ENCODE measurements at regions not wholly inside any gene's neighbourhood (a gene's known extent, or its start where the extent isn't known, plus 50 kb on each side); places are given as distances from the start of the nearest gene placed in this dataset.

GRCh38 chr7:46551603-46552002 is 630.5 kb upstream of the IGFBP3 start:
- DNase-seq (ENCODE audit: low read depth, low spot score) (no peak), ATAC-seq (no peak)
- Histone ChIP-seq H3K36me3 (ENCODE audit: control insufficient read depth in 1 of 2, insufficient read depth in 2 of 2, low read length in 2 of 2) (no peaks in the 10 kb centered on the region), H3K4me3 (replicated peaks in 1 of 2; ENCODE audit: low read depth in 1 of 2, low read length in 2 of 2) (no peak overlapping the region), H3K27me3 (ENCODE audit: insufficient read depth, low read length) (no peaks in the 10 kb centered on the region), H3K9me2 (ENCODE audit: insufficient read depth) (no peaks in the 10 kb centered on the region), H2AFZ (ENCODE audit: low read depth, low read length, poor library complexity, severe bottlenecking) (no peak overlapping the region), H3K4me2 (ENCODE audit: low read length) (no peak overlapping the region), H3K27ac (ENCODE audit: low read depth, low read length) (no peak overlapping the region), H3K4me1 (ENCODE audit: control insufficient read depth in 1 of 2, insufficient read depth in 2 of 2, low read length in 2 of 2) (peaks cover 0 to 3% of the 10 kb centered on the region in 2 experiments; a peak in 2 of 4 replicates), H3K79me2 (ENCODE audit: insufficient read depth, low read length) (no peaks in the 10 kb centered on the region), H3K9me3 (ENCODE audit: control insufficient read depth in 1 of 2, insufficient read depth in 1 of 2, low read depth in 1 of 2, low read length in 2 of 2) (no peaks in the 10 kb centered on the region), H4K20me1 (ENCODE audit: insufficient read depth) (no peaks in the 10 kb centered on the region), H3K9ac (ENCODE audit: low read length) (no peak overlapping the region)
- POLR2A ChIA-PET = no interaction called here
- RAD21 ChIA-PET (ENCODE audit: low non-redundant PET in 1 of 2, low total read pairs in 2 of 2, uncharacterized antibody in 2 of 2, unreplicated experiment in 2 of 2) = no interaction called here
- TF ChIP-seq SP1 (IDR thresholded peaks at IDR 0.05; ENCODE audit: low read depth) (no peak), RAD21 (IDR thresholded peaks at IDR 0.05; ENCODE audit: low read depth) (no peak), CBX3 (IDR thresholded peaks at IDR 0.05; ENCODE audit: low read depth) (no peak), YY1 (IDR thresholded peaks at IDR 0.05; ENCODE audit: extremely low read depth, insufficient replicate concordance, low read depth, low read length) (no peak), SRF (IDR thresholded peaks at IDR 0.05; ENCODE audit: low read depth) (no peak), ELF1 (IDR thresholded peaks at IDR 0.05; ENCODE audit: borderline replicate concordance, low read depth) (no peak)
- intact Hi-C loops (cut with micrococcal nuclease) = no loop called here
- CTCF ChIA-PET = no interaction called here
- no TSS peak for BruUV-seq (replicated peaks)

DNA sequence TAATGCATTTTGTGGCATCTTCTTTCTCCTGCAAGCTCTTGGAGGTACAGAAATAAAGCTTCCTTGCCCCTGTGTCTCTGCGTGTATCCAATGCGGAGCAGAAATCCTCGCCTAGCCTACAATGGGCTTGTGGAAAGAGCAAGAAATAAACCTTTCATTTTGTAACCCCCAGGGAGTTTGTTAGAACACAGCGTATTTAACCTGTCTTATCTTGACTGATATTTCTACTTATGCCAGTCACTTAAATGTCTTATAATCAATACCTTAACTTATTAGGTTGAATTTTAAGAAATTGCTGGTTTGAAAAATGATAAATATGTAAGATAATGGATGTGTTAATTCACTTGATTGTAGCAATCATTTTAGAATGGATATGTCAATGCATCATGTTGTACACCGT is 629.8 kb upstream of the IGFBP3 start:
- no peak overlapping the region for H3K4me2 ChIP-seq (ENCODE audit: low read length)
- ATAC-seq (no peak), DNase-seq (ENCODE audit: low read depth, low spot score) (no peak)
- H3K4me3 ChIP-seq (replicated peaks in 1 of 2; ENCODE audit: low read depth in 1 of 2, low read length in 2 of 2) = no peak overlapping the region
- ChIA-PET RAD21 (ENCODE audit: low non-redundant PET in 1 of 2, low total read pairs in 2 of 2, uncharacterized antibody in 2 of 2, unreplicated experiment in 2 of 2) (no interaction called here), CTCF (no interaction called here), POLR2A (no interaction called here)
- no peak overlapping the region for H3K9ac ChIP-seq (ENCODE audit: low read length)
- H3K4me1 ChIP-seq (ENCODE audit: control insufficient read depth in 1 of 2, insufficient read depth in 2 of 2, low read length in 2 of 2) = peaks cover 6 to 10% of the 10 kb centered on the region in 2 experiments
- no TSS peak for BruUV-seq (replicated peaks)
- TF ChIP-seq ZBTB33 (IDR thresholded peaks at IDR 0.05; ENCODE audit: extremely low read depth, insufficient replicate concordance, low read length) = no peak
- no peak for TF ChIP-seq ZFX (IDR thresholded peaks at IDR 0.05)
- no peak for TF ChIP-seq CBX3 (IDR thresholded peaks at IDR 0.05; ENCODE audit: low read depth)
- TF ChIP-seq POLR2AphosphoS5 (IDR thresholded peaks at IDR 0.05; ENCODE audit: low read depth, low read length) = no peak
- H3K9me2 ChIP-seq (ENCODE audit: insufficient read depth) = no peaks in the 10 kb centered on the region
- no peaks in the 10 kb centered on the region for H4K20me1 ChIP-seq (ENCODE audit: insufficient read depth)
- H3K9me3 ChIP-seq (ENCODE audit: control insufficient read depth in 1 of 2, insufficient read depth in 1 of 2, low read depth in 1 of 2, low read length in 2 of 2) = no peaks in the 10 kb centered on the region
- intact Hi-C loops (cut with micrococcal nuclease) = no loop called here
- H2AFZ ChIP-seq (ENCODE audit: low read depth, low read length, poor library complexity, severe bottlenecking) = peak overlapping the region; percentile 85
- no peaks in the 10 kb centered on the region for H3K79me2 ChIP-seq (ENCODE audit: insufficient read depth, low read length)
- H3K36me3 ChIP-seq (ENCODE audit: control insufficient read depth in 1 of 2, insufficient read depth in 2 of 2, low read length in 2 of 2) = no peaks in the 10 kb centered on the region
- no peak overlapping the region for H3K27ac ChIP-seq (ENCODE audit: low read depth, low read length)
- no peaks in the 10 kb centered on the region for H3K27me3 ChIP-seq (ENCODE audit: insufficient read depth, low read length)
